GM23338 (cell line): ENCODE measurements at regions not wholly inside any gene's neighbourhood (a gene's known extent, or its start where the extent isn't known, plus 50 kb on each side); places are given as distances from the start of the nearest gene placed in this dataset.

ENCODE experiments used
- ATAC-seq: fragments of 200-7000 bp; cut with Tn5 transposase; 3 replicates; pipeline ENCODE4 v1.9.1; 2020
- DNase-seq: peaks from one replicate; pipeline ENCODE4 v3.0.0-alpha.2; 2015; ENCODE audit warnings: low spot score
- H2AFZ ChIP-seq: fragments of 200-600 bp; sonication (generic); 2 replicates; pipeline ENCODE4 v1.8.0; 2016; ENCODE audit warnings: antibody characterized with exemption, mild to moderate bottlenecking, moderate library complexity
- H3F3A ChIP-seq: fragments of 200-600 bp; sonication (generic); replicated peaks from 2 replicates; pipeline ENCODE4 v1.8.0; 2017; ENCODE audit warnings: antibody characterized with exemption, mixed run types, low read depth
- H3K27ac ChIP-seq: fragments of 200-600 bp; sonication (generic); 2 replicates; pipeline ENCODE4 v1.6.1; 2016; ENCODE audit warnings: low read depth
- H3K27me3 ChIP-seq: fragments of 200-600 bp; sonication (generic); 2 replicates; pipeline ENCODE4 v1.8.0; 2016; ENCODE audit warnings: mild to moderate bottlenecking, mixed run types, moderate library complexity; ENCODE audit not compliant: insufficient read depth
- H3K36me3 ChIP-seq: fragments of 200-600 bp; sonication (generic); 2 replicates; pipeline ENCODE4 v1.8.0; 2016; ENCODE audit warnings: mild to moderate bottlenecking; ENCODE audit not compliant: insufficient read depth
- H3K4me1 ChIP-seq: fragments of 200-600 bp; sonication (generic); 2 replicates; pipeline ENCODE4 v1.8.0; 2016; ENCODE audit warnings: mild to moderate bottlenecking, moderate library complexity; ENCODE audit not compliant: insufficient read depth
- H3K4me2 ChIP-seq: fragments of 200-600 bp; sonication (generic); 2 replicates; pipeline ENCODE4 v1.7.1; 2017; ENCODE audit warnings: mixed run types
- H3K4me3 ChIP-seq: fragments of 200-600 bp; sonication (generic); 2 replicates; pipeline ENCODE4 v1.6.1; 2016; ENCODE audit warnings: mixed run types
- H3K79me2 ChIP-seq: fragments of 200-600 bp; sonication (generic); replicated peaks from 2 replicates; pipeline ENCODE4 v1.8.0; 2017; ENCODE audit warnings: mild to moderate bottlenecking; ENCODE audit not compliant: insufficient read depth
- H3K9me2 ChIP-seq: fragments of 200-600 bp; sonication (generic); 2 replicates; pipeline ENCODE4 v1.8.0; 2017; ENCODE audit not compliant: insufficient read depth
- H4K20me1 ChIP-seq: fragments of 200-600 bp; sonication (generic); replicated peaks from 2 replicates; pipeline ENCODE4 v1.8.0; 2017; ENCODE audit warnings: mild to moderate bottlenecking; ENCODE audit not compliant: insufficient read depth
- H3K27ac Mint-ChIP-seq: 2 replicates; pipeline ENCODE4 v1.8.0; 2020; ENCODE audit warnings: inconsistent platforms, mild to moderate bottlenecking, moderate library complexity, mixed read lengths
- H3K27me3 Mint-ChIP-seq: 3 replicates; pipeline ENCODE4 v1.8.0; 2022; ENCODE audit warnings: low read depth, mild to moderate bottlenecking, moderate library complexity, mixed read lengths, inconsistent platforms; ENCODE audit not compliant: insufficient read depth, poor library complexity
- H3K36me3 Mint-ChIP-seq: 3 replicates; pipeline ENCODE4 v1.8.0; 2021; ENCODE audit warnings: low read depth, mild to moderate bottlenecking, inconsistent platforms, moderate library complexity, mixed read lengths
- H3K4me1 Mint-ChIP-seq: 3 replicates; pipeline ENCODE4 v1.8.0; 2020; ENCODE audit warnings: mild to moderate bottlenecking, inconsistent platforms, mixed read lengths
- H3K4me3 Mint-ChIP-seq: 3 replicates; pipeline ENCODE4 v1.8.0; 2021; ENCODE audit warnings: moderate library complexity, mild to moderate bottlenecking, inconsistent platforms, mixed read lengths
- H3K9me3 Mint-ChIP-seq: 3 replicates; pipeline ENCODE4 v1.8.0; 2020; ENCODE audit warnings: moderate library complexity, mild to moderate bottlenecking, inconsistent platforms, mixed read lengths
- CTCF ChIP-seq, 2 experiments: fragments of 200-600 bp in 1 of 2; sonication (generic) in 1 of 2; conservative IDR thresholded peaks; 2 replicates each; pipeline versions ENCODE4 v1.5.1 to v1.6.1; 2016 to 2017; ENCODE audit warnings: antibody characterized with exemption in 2 of 2, low read depth in 2 of 2, mild to moderate bottlenecking in 2 of 2, moderate library complexity in 1 of 2
- ETS1 ChIP-seq: IDR thresholded peaks from 2 replicates; pipeline ENCODE4 v1.6.1; 2016; ENCODE audit warnings: antibody characterized with exemption
- EZH2phosphoT487 ChIP-seq: fragments of 200-600 bp; sonication (generic); IDR thresholded peaks from one replicate; pipeline ENCODE4 v1.8.1; 2018; ENCODE audit warnings: antibody characterized with exemption; ENCODE audit not compliant: unreplicated experiment
- JUNB ChIP-seq: IDR thresholded peaks from one replicate; pipeline ENCODE4 v1.6.1; 2016; ENCODE audit warnings: antibody characterized with exemption; ENCODE audit not compliant: unreplicated experiment
- POLR2AphosphoS5 ChIP-seq: IDR thresholded peaks from 2 replicates; pipeline ENCODE4 v1.6.1; 2016; ENCODE audit warnings: antibody characterized with exemption, low read depth
- STAT1 ChIP-seq: IDR thresholded peaks from one replicate; pipeline ENCODE4 v1.6.1; 2016; ENCODE audit warnings: antibody characterized with exemption; ENCODE audit not compliant: unreplicated experiment
- ZNF114 ChIP-seq: fragments of 250-450 bp; sonication (Bioruptor Pico); IDR thresholded peaks from 2 replicates; pipeline ENCODE4 v1.5.0; 2020; ENCODE audit warnings: mild to moderate bottlenecking, moderate library complexity
- ZNF331 ChIP-seq: fragments of 250-450 bp; sonication (Bioruptor Pico); IDR thresholded peaks from 2 replicates; pipeline ENCODE4 v1.5.0; 2020; ENCODE audit warnings: low read depth, mild to moderate bottlenecking, moderate library complexity
- ZNF462 ChIP-seq: fragments of 250-450 bp; sonication (Bioruptor Pico); IDR thresholded peaks from 2 replicates; pipeline ENCODE4 v1.5.0; 2020; ENCODE audit warnings: mild to moderate bottlenecking, moderate library complexity
- TF ChIP-seq, protein P1 (sequence below): IDR thresholded peaks from one replicate; pipeline ENCODE4 v1.6.1; 2018; ENCODE audit warnings: antibody characterized with exemption; ENCODE audit not compliant: unreplicated experiment

DNA sequence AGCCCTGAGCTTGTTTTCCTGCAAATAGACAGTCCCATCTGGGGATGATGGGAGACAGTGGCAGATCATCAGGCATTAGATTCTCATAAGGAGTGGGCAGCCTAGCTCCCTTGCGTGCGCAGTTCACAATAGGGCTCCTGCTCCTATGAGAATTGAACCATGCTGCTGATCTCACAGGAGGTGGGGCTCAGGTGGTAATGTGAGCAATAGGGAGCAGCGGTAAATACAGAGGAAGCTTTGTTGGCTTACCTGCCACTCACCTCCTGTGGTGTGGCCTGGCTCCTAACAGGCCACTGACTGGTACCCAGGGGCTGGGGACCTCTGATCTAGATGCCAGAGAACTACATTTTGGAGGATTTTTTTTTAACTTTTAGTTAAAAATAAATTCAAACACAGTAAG is 434.8 kb upstream of the MKI67 start:
- no peaks in the 10 kb centered on the region for H3K27me3 ChIP-seq
- Mint-ChIP-seq H3K27me3 (peaks cover 2% of the 10 kb centered on the region), H3K36me3 (peaks cover 12% of the 10 kb centered on the region), H3K27ac (no peak overlapping the region), H3K4me3 (no peak overlapping the region), H3K9me3 (peaks cover 29% of the 10 kb centered on the region), H3K4me1 (peaks cover 12% of the 10 kb centered on the region)
- H4K20me1 ChIP-seq = no peaks in the 10 kb centered on the region
- no peaks in the 10 kb centered on the region for H3K79me2 ChIP-seq
- no peak overlapping the region for H3K4me2 ChIP-seq
- H3F3A ChIP-seq = no peaks in the 10 kb centered on the region
- no peak overlapping the region for H3K4me3 ChIP-seq
- TF ChIP-seq CTCF (conservative IDR thresholded peaks at IDR 0.05; ENCODE audit: low read depth in 2 of 2) (no peak), POLR2AphosphoS5 (no peak)
- no peak for DNase-seq
- no peak for ATAC-seq
- no peak overlapping the region for H2AFZ ChIP-seq
- H3K27ac ChIP-seq = no peak overlapping the region
- no peaks in the 10 kb centered on the region; the same call in 1 of the 2 replicates for H3K4me1 ChIP-seq
- H3K36me3 ChIP-seq = peaks cover 12% of the 10 kb centered on the region; the same call in 1 of the 2 replicates
- H3K9me2 ChIP-seq = 0 out of 2 replicates have a peak, but pooled peaks cover 11% of the 10 kb centered on the region

DNA sequence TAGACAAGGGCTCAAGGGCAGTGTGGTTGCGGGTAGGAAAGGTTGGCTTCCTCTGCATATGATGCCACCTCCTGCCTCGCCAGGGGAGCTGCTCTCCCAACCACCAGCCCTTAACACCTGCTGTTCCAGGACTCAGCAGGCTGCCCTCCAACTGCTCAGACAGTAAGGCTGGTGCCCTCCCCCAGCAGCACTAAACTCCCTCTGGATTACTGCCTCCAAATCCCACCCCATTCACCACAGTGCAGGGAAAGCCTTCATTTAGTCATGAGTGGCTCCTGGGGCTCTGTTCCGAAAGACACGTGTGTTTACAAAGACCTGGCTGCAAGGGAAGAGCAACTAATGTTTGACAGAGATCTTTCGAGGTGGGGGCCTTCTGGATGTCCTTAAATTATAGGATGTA is 437.2 kb upstream of the MKI67 start:
- Mint-ChIP-seq H3K4me3 (no peak overlapping the region), H3K27me3 (peaks cover 2% of the 10 kb centered on the region), H3K4me1 (peaks cover 4% of the 10 kb centered on the region; the same call in 2 of the 3 replicates), H3K9me3 (peaks cover 29% of the 10 kb centered on the region), H3K27ac (no peak overlapping the region), H3K36me3 (peaks cover 12% of the 10 kb centered on the region)
- Histone ChIP-seq H3K4me3 (no peak overlapping the region), H3K9me2 (0 out of 2 replicates have a peak, but pooled peaks cover 11% of the 10 kb centered on the region), H4K20me1 (no peaks in the 10 kb centered on the region), H3K27me3 (no peaks in the 10 kb centered on the region), H3F3A (no peaks in the 10 kb centered on the region), H2AFZ (no peak overlapping the region), H3K27ac (no peak overlapping the region), H3K79me2 (no peaks in the 10 kb centered on the region), H3K4me1 (no peaks in the 10 kb centered on the region), H3K4me2 (no peak overlapping the region), H3K36me3 (peaks cover 12% of the 10 kb centered on the region; the same call in 1 of the 2 replicates)
- ATAC-seq (no peak), DNase-seq (no peak)
- TF ChIP-seq, protein P1, sequence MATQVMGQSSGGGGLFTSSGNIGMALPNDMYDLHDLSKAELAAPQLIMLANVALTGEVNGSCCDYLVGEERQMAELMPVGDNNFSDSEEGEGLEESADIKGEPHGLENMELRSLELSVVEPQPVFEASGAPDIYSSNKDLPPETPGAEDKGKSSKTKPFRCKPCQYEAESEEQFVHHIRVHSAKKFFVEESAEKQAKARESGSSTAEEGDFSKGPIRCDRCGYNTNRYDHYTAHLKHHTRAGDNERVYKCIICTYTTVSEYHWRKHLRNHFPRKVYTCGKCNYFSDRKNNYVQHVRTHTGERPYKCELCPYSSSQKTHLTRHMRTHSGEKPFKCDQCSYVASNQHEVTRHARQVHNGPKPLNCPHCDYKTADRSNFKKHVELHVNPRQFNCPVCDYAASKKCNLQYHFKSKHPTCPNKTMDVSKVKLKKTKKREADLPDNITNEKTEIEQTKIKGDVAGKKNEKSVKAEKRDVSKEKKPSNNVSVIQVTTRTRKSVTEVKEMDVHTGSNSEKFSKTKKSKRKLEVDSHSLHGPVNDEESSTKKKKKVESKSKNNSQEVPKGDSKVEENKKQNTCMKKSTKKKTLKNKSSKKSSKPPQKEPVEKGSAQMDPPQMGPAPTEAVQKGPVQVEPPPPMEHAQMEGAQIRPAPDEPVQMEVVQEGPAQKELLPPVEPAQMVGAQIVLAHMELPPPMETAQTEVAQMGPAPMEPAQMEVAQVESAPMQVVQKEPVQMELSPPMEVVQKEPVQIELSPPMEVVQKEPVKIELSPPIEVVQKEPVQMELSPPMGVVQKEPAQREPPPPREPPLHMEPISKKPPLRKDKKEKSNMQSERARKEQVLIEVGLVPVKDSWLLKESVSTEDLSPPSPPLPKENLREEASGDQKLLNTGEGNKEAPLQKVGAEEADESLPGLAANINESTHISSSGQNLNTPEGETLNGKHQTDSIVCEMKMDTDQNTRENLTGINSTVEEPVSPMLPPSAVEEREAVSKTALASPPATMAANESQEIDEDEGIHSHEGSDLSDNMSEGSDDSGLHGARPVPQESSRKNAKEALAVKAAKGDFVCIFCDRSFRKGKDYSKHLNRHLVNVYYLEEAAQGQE = no peak
- TF ChIP-seq STAT1 (no peak), ZNF114 (CRISPR knock-in tag) (no peak), ETS1 (no peak), POLR2AphosphoS5 (no peak), JUNB (no peak), ZNF462 (CRISPR knock-in tag) (no peak), EZH2phosphoT487 (no peak), ZNF331 (CRISPR knock-in tag) (no peak)
